ENCODE measurements at regions not wholly inside any gene's neighbourhood (a gene's known extent, or its start where the extent isn't known, plus 50 kb on each side); places are given as distances from the start of the nearest gene placed in this dataset.

DNA sequence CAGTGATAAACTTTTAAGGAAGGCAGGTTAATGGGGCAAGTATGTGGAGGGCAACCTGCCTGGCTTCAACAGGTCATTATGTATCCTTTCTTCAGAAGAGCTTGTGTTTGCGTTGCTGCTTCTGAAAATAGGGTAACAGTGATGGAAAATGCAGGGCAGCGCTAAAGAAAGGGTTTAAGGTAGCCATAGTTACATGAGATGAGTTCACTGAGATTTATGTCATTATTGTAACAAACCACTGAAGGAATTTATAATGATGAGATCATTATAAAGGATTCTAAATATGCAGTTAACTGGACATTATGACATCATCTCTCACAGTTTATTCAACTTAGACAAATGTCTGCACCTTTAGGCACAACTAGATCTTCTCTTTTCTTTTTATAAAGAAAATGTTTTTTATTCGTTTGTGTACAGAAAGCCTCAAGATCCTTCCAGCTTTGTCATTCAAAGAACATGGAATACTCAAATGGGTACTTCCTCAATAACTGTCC, 291.6 kb upstream of the SMARCA2 start:
- TF ChIP-seq, protein P1, sequence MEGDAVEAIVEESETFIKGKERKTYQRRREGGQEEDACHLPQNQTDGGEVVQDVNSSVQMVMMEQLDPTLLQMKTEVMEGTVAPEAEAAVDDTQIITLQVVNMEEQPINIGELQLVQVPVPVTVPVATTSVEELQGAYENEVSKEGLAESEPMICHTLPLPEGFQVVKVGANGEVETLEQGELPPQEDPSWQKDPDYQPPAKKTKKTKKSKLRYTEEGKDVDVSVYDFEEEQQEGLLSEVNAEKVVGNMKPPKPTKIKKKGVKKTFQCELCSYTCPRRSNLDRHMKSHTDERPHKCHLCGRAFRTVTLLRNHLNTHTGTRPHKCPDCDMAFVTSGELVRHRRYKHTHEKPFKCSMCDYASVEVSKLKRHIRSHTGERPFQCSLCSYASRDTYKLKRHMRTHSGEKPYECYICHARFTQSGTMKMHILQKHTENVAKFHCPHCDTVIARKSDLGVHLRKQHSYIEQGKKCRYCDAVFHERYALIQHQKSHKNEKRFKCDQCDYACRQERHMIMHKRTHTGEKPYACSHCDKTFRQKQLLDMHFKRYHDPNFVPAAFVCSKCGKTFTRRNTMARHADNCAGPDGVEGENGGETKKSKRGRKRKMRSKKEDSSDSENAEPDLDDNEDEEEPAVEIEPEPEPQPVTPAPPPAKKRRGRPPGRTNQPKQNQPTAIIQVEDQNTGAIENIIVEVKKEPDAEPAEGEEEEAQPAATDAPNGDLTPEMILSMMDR (optimal IDR thresholded peaks at IDR 0.05 in 1 of 3, IDR thresholded peaks at IDR 0.05 in 1 of 3, conservative IDR thresholded peaks at IDR 0.05 in 1 of 3; ENCODE audit: extremely low read depth in 1 of 3, insufficient read depth in 2 of 3, low read length in 3 of 3) = no peak
- TF ChIP-seq EZH2 (IDR thresholded peaks at IDR 0.05; ENCODE audit: low read length) = no peak
